ENCODE measurements at regions not wholly inside any gene's neighbourhood (a gene's known extent, or its start where the extent isn't known, plus 50 kb on each side); places are given as distances from the start of the nearest gene placed in this dataset.

DNA sequence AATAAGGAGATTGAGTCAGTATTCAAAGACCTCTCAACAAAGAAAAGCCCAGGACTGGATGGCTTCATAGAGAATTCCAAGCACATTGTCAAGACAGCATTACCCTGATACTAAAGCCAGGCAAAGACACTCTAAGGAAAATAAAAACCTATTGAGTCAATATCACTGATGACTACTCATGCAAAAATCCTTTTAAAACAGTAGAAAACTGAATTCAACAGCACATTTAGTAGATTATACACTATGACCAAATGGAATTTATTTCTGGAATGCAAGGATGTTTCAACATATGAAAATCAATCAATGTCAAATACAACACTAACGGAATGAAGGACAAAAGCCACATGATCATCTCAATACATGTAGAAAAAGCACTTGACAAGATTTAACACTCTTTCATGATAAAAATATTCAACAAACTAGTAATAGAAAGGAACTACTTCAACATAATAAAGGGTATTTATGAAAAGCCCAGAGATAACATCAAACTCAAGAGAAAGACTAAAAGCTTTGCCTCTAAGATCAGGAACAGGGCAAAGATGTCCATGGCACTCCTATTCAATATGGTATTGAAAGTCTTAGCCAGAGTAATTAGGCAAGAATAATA lies 633.3 kb downstream of the ANKRD50 start:
- TF ChIP-seq FOXK2 (IDR thresholded peaks at IDR 0.05) (no peak), SUZ12 (IDR thresholded peaks at IDR 0.05) (no peak), SP1 (IDR thresholded peaks at IDR 0.05) (no peak), NFRKB (IDR thresholded peaks at IDR 0.05) (no peak), TARDBP (IDR thresholded peaks at IDR 0.05) (no peak)
- TF ChIP-seq, protein P1, sequence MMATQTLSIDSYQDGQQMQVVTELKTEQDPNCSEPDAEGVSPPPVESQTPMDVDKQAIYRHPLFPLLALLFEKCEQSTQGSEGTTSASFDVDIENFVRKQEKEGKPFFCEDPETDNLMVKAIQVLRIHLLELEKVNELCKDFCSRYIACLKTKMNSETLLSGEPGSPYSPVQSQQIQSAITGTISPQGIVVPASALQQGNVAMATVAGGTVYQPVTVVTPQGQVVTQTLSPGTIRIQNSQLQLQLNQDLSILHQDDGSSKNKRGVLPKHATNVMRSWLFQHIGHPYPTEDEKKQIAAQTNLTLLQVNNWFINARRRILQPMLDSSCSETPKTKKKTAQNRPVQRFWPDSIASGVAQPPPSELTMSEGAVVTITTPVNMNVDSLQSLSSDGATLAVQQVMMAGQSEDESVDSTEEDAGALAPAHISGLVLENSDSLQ (IDR thresholded peaks at IDR 0.05): no peak
